GM21529 (cell line): ENCODE measurements at regions not wholly inside any gene's neighbourhood (a gene's known extent, or its start where the extent isn't known, plus 50 kb on each side); places are given as distances from the start of the nearest gene placed in this dataset.

Source experiments
- ATAC-seq: cut with Tn5 transposase; IDR thresholded peaks from one replicate; pipeline ENCODE4 v1.9.1; 2021; ENCODE audit not compliant: unreplicated experiment

GRCh38 chr3:70120357-70120966, 120.9 kb downstream of the SAMMSON start:
- peak; percentile 100 for ATAC-seq

GRCh38 chr3:70127192-70127591, 127.7 kb downstream of the SAMMSON start:
- no peak for ATAC-seq

- ATAC-seq: no peak
Observed at GRCh38 chr3:70137366-70137765, 137.8 kb downstream of the SAMMSON start.

GRCh38 chr3:70138606-70139005, 139.1 kb downstream of the SAMMSON start:
- no peak for ATAC-seq
